Natural killer cell (primary cell): ENCODE measurements at regions not wholly inside any gene's neighbourhood (a gene's known extent, or its start where the extent isn't known, plus 50 kb on each side); places are given as distances from the start of the nearest gene placed in this dataset.

Source experiments
- ATAC-seq, 3 donors: fragments of 150-1000 bp in 2 of 3; fragments of 200-7000 bp in 1 of 3; cut with Tn5 transposase; 1 replicate in 1 of 3; 2 replicates in 2 of 3; pipeline ENCODE4 v1.10.0; 2021; ENCODE audit warnings: mild to moderate bottlenecking in 2 of 3, moderate library complexity in 2 of 3
- DNase-seq, 2 donors: peaks; one replicate each; pipeline versions ENCODE4 v3.0.0 to v3.0.0-alpha.2; 2013 to 2021; ENCODE audit warnings: mixed read lengths in 1 of 2
- H3K27ac ChIP-seq: one replicate; pipeline ENCODE4 v1.5.1; 2013; ENCODE audit warnings: mild to moderate bottlenecking, low read length
- H3K27me3 ChIP-seq: one replicate; pipeline ENCODE4 v1.6.1; 2013; ENCODE audit warnings: low read length; ENCODE audit not compliant: control insufficient read depth, insufficient read depth
- H3K36me3 ChIP-seq: one replicate; pipeline ENCODE4 v1.6.1; 2013; ENCODE audit warnings: low read length; ENCODE audit not compliant: control insufficient read depth, insufficient read depth
- H3K4me1 ChIP-seq: one replicate; pipeline ENCODE4 v1.6.1; 2013; ENCODE audit warnings: low read length; ENCODE audit not compliant: control insufficient read depth, insufficient read depth
- H3K4me3 ChIP-seq: one replicate; pipeline ENCODE4 v1.5.1; 2013; ENCODE audit warnings: low read length
- H3K9me3 ChIP-seq: one replicate; pipeline ENCODE4 v1.6.1; 2013; ENCODE audit warnings: low read length; ENCODE audit not compliant: control insufficient read depth, insufficient read depth
- H3K27ac Mint-ChIP-seq, 2 donors: one replicate each; pipeline ENCODE4 v1.8.0; 2022; ENCODE audit warnings: mild to moderate bottlenecking in 2 of 2, mixed read lengths in 2 of 2, moderate library complexity in 1 of 2
- H3K27me3 Mint-ChIP-seq, 2 donors: one replicate each; pipeline ENCODE4 v1.8.0; 2022; ENCODE audit warnings: low read depth in 2 of 2, mixed read lengths in 2 of 2
- H3K36me3 Mint-ChIP-seq: one replicate; pipeline ENCODE4 v1.8.0; 2022; ENCODE audit warnings: mixed read lengths
- H3K4me1 Mint-ChIP-seq, 2 donors: one replicate each; pipeline ENCODE4 v1.8.0; 2022; ENCODE audit warnings: mixed read lengths in 2 of 2
- H3K4me3 Mint-ChIP-seq: one replicate; pipeline ENCODE4 v1.8.0; 2022; ENCODE audit warnings: mild to moderate bottlenecking, moderate library complexity, mixed read lengths
- H3K9me3 Mint-ChIP-seq, 2 donors: one replicate each; pipeline ENCODE4 v1.8.0; 2022; ENCODE audit warnings: mixed read lengths in 2 of 2
- CTCF ChIP-seq: fragments of 200-600 bp; IDR thresholded peaks from one replicate; pipeline ENCODE4 v1.8.0; 2022; ENCODE audit warnings: antibody characterized with exemption
- WGBS: methylation state at CpG from one replicate; pipeline ENCODE4 v1.1.7; 2013; ENCODE audit warnings: missing lambda C conversion rate; ENCODE audit not compliant: insufficient coverage; 5-methylcytosine and 5-hydroxymethylcytosine counted together
- intact Hi-C: fragments of 100-400 bp; cut with micrococcal nuclease; formaldehyde crosslinking; loops from one replicate; pipeline ENCODE4 v1.14.2; 2022

- intact Hi-C loops: no loop called here
- no peaks in the 10 kb centered on the region for H3K27me3 ChIP-seq
- H3K4me3 ChIP-seq: no peak overlapping the region
- H3K27me3 Mint-ChIP-seq: peaks cover 0 to 7% of the 10 kb centered on the region in 2 donors
- no peak overlapping the region for H3K27ac ChIP-seq
- DNase-seq: no peak
- H3K4me1 ChIP-seq: no peaks in the 10 kb centered on the region
- H3K4me1 Mint-ChIP-seq: no peaks in the 10 kb centered on the region
- no peaks in the 10 kb centered on the region for H3K9me3 Mint-ChIP-seq
- no peaks in the 10 kb centered on the region for H3K9me3 ChIP-seq
- no peaks in the 10 kb centered on the region for H3K36me3 ChIP-seq
- no peak for TF ChIP-seq CTCF
- 84% methylated on average over 5 of the region's 6 CpGs for WGBS
- no peak overlapping the region for H3K4me3 Mint-ChIP-seq
- H3K36me3 Mint-ChIP-seq: no peaks in the 10 kb centered on the region
- no peak for ATAC-seq
- no peak overlapping the region for H3K27ac Mint-ChIP-seq
Measured at GRCh38 chr6:164195278-164195941, 780.9 kb downstream of the QKI start.

GRCh38 chr6:164188861-164189260 lies 774.3 kb downstream of the QKI start:
- intact Hi-C loops: no loop called here
- WGBS: 85% methylated on average over 3 of the region's 4 CpGs
- no peak for TF ChIP-seq CTCF
- no peaks in the 10 kb centered on the region for H3K27me3 ChIP-seq
- H3K36me3 Mint-ChIP-seq: no peaks in the 10 kb centered on the region
- H3K27ac ChIP-seq: no peak overlapping the region
- no peaks in the 10 kb centered on the region for H3K9me3 ChIP-seq
- ATAC-seq: no peak
- no peaks in the 10 kb centered on the region for H3K9me3 Mint-ChIP-seq
- H3K4me1 Mint-ChIP-seq: no peaks in the 10 kb centered on the region
- no peak overlapping the region for H3K4me3 ChIP-seq
- H3K27ac Mint-ChIP-seq: no peak overlapping the region
- H3K36me3 ChIP-seq: no peaks in the 10 kb centered on the region
- H3K27me3 Mint-ChIP-seq: no peaks in the 10 kb centered on the region
- DNase-seq: no peak
- no peak overlapping the region for H3K4me3 Mint-ChIP-seq
- no peaks in the 10 kb centered on the region for H3K4me1 ChIP-seq

GRCh38 chr6:164185471-164185871 lies 771.0 kb downstream of the QKI start:
- H3K27me3 Mint-ChIP-seq: peaks cover 0 to 5% of the 10 kb centered on the region in 2 donors
- no peaks in the 10 kb centered on the region for H3K4me1 Mint-ChIP-seq
- no peak for DNase-seq
- Histone ChIP-seq H3K4me3 (no peak overlapping the region), H3K9me3 (no peaks in the 10 kb centered on the region), H3K4me1 (no peaks in the 10 kb centered on the region), H3K36me3 (no peaks in the 10 kb centered on the region), H3K27ac (no peak overlapping the region), H3K27me3 (no peaks in the 10 kb centered on the region)
- H3K4me3 Mint-ChIP-seq: no peak overlapping the region
- H3K9me3 Mint-ChIP-seq: peaks cover 0 to 3% of the 10 kb centered on the region in 2 donors
- no peaks in the 10 kb centered on the region for H3K36me3 Mint-ChIP-seq
- 85% methylated on average over 7 of the region's 7 CpGs for WGBS
- no peak for ATAC-seq
- TF ChIP-seq CTCF: no peak
- intact Hi-C loops: no loop called here
- no peak overlapping the region for H3K27ac Mint-ChIP-seq

GRCh38 chr6:164184410-164184809 lies 769.9 kb downstream of the QKI start:
- no peaks in the 10 kb centered on the region for H3K9me3 ChIP-seq
- H3K4me3 ChIP-seq: no peak overlapping the region
- H3K27me3 Mint-ChIP-seq: peaks cover 0 to 5% of the 10 kb centered on the region in 2 donors
- intact Hi-C loops: no loop called here
- H3K4me1 Mint-ChIP-seq: no peaks in the 10 kb centered on the region
- H3K36me3 Mint-ChIP-seq: no peaks in the 10 kb centered on the region
- DNase-seq: no peak
- H3K4me3 Mint-ChIP-seq: no peak overlapping the region
- H3K36me3 ChIP-seq: no peaks in the 10 kb centered on the region
- no peak overlapping the region for H3K27ac ChIP-seq
- H3K9me3 Mint-ChIP-seq: peaks cover 0 to 3% of the 10 kb centered on the region in 2 donors
- no peak for ATAC-seq
- no peaks in the 10 kb centered on the region for H3K4me1 ChIP-seq
- no peak overlapping the region for H3K27ac Mint-ChIP-seq
- 83% methylated on average over 4 of the region's 4 CpGs for WGBS
- no peaks in the 10 kb centered on the region for H3K27me3 ChIP-seq
- TF ChIP-seq CTCF: no peak
